ENCODE measurements at regions not wholly inside any gene's neighbourhood (a gene's known extent, or its start where the extent isn't known, plus 50 kb on each side); places are given as distances from the start of the nearest gene placed in this dataset.

- TF ChIP-seq ZFX (IDR thresholded peaks at IDR 0.05; ENCODE audit: borderline replicate concordance), result no peak
- TF ChIP-seq CTCF (IDR thresholded peaks at IDR 0.05), result no peak
Measured at GRCh38 chr9:124196814-124197176, 61.0 kb upstream of the NEK6 start.

GRCh38 chr9:124197177-124198095 lies 60.3 kb upstream of the NEK6 start:
- no peak for TF ChIP-seq ZFX (IDR thresholded peaks at IDR 0.05; ENCODE audit: borderline replicate concordance)
- TF ChIP-seq CTCF (IDR thresholded peaks at IDR 0.05), result no peak
- no peak overlapping the region for H3K27ac ChIP-seq

More at GRCh38 chr9:124196814-124197176, 61.0 kb upstream of the NEK6 start:
- H3K27ac ChIP-seq, result no peak overlapping the region

GRCh38 chr9:124198331-124198730 lies 59.4 kb upstream of the NEK6 start:
- TF ChIP-seq CTCF (IDR thresholded peaks at IDR 0.05), result no peak
- TF ChIP-seq ZFX (IDR thresholded peaks at IDR 0.05; ENCODE audit: borderline replicate concordance), result no peak
- no peak overlapping the region for H3K27ac ChIP-seq

GRCh38 chr9:124198948-124199347 lies 58.8 kb upstream of the NEK6 start:
- TF ChIP-seq CTCF (IDR thresholded peaks at IDR 0.05), result no peak
- TF ChIP-seq ZFX (IDR thresholded peaks at IDR 0.05; ENCODE audit: borderline replicate concordance), result no peak

GRCh38 chr9:124199474-124199873 lies 58.3 kb upstream of the NEK6 start:
- no peak for TF ChIP-seq CTCF (IDR thresholded peaks at IDR 0.05)
- TF ChIP-seq ZFX (IDR thresholded peaks at IDR 0.05; ENCODE audit: borderline replicate concordance), result no peak
- H3K27ac ChIP-seq, result no peak overlapping the region

More at GRCh38 chr9:124198948-124199347, 58.8 kb upstream of the NEK6 start:
- no peak overlapping the region for H3K27ac ChIP-seq

GRCh38 chr9:124202447-124202971 lies 55.2 kb upstream of the NEK6 start:
- no peak overlapping the region for H3K27ac ChIP-seq
- TF ChIP-seq CTCF (IDR thresholded peaks at IDR 0.05) (no peak), ZFX (IDR thresholded peaks at IDR 0.05; ENCODE audit: borderline replicate concordance) (no peak)

All from 22Rv1 (cell line).